H1 (cell line): ENCODE measurements at regions not wholly inside any gene's neighbourhood (a gene's known extent, or its start where the extent isn't known, plus 50 kb on each side); places are given as distances from the start of the nearest gene placed in this dataset.

ENCODE experiments used
- CTCF ChIA-PET: fragments of 300-600 bp; sonication (Branson Sonifier 250); formaldehyde crosslinking; loops from one replicate; lab custom pipeline; 2021; ENCODE audit not compliant: partially characterized antibody; lab: Charles Lee
- POLR2A ChIA-PET: fragments of 300-600 bp; sonication (Branson Sonifier 250); formaldehyde crosslinking; loops from one replicate; lab custom pipeline; 2021; ENCODE audit warnings: inconsistent platforms; ENCODE audit not compliant: partially characterized antibody; lab: Charles Lee
- DNase-seq, 2 experiments: peaks; one replicate each; pipeline versions ENCODE4 v3.0.0 to v3.0.0-alpha.2; 2010 to 2022; ENCODE audit warnings: low spot score in 2 of 2, low read depth in 1 of 2, mixed read lengths in 1 of 2
- FAIRE-seq: peaks from 2 replicates; lab custom pipeline; 2011; peaks lifted over from hg19 to GRCh38; lab: Jason Lieb, UNC
- H2AFZ ChIP-seq: 2 replicates; pipeline ENCODE4 v1.8.1; 2012; ENCODE audit warnings: low read length, inconsistent platforms
- H2AK5ac ChIP-seq: 2 replicates; pipeline ENCODE4 v1.6.1; 2013; ENCODE audit warnings: low read depth, low read length
- H2BK120ac ChIP-seq: replicated peaks from 2 replicates; pipeline ENCODE3; 2013; ENCODE audit warnings: low read depth, low read length, inconsistent platforms
- H2BK12ac ChIP-seq: 2 replicates; pipeline ENCODE4 v1.6.1; 2013; ENCODE audit warnings: low read depth, low read length
- H2BK15ac ChIP-seq: 2 replicates; pipeline ENCODE4 v1.6.1; 2013; ENCODE audit warnings: low read length
- H2BK20ac ChIP-seq: 2 replicates; pipeline ENCODE4 v1.6.1; 2013; ENCODE audit warnings: low read length
- H2BK5ac ChIP-seq: 2 replicates; pipeline ENCODE4 v1.6.1; 2013; ENCODE audit warnings: low read depth, low read length
- H3K14ac ChIP-seq: 2 replicates; pipeline ENCODE4 v1.6.1; 2013; ENCODE audit warnings: inconsistent platforms; ENCODE audit not compliant: insufficient read length
- H3K18ac ChIP-seq: 2 replicates; pipeline ENCODE4 v1.6.1; 2013; ENCODE audit warnings: low read length; ENCODE audit errors: extremely low read depth
- H3K23ac ChIP-seq: 2 replicates; pipeline ENCODE4 v1.6.1; 2013; ENCODE audit warnings: inconsistent platforms; ENCODE audit not compliant: insufficient read length
- H3K23me2 ChIP-seq: 2 replicates; pipeline ENCODE4 v1.6.1; 2013; ENCODE audit warnings: low read depth, low read length
- H3K27ac ChIP-seq: 2 replicates; pipeline ENCODE4 v1.6.1; 2011; ENCODE audit warnings: low read depth, low read length, inconsistent platforms
- H3K27me3 ChIP-seq, 4 experiments: replicated peaks in 1 of 4; 1 replicate in 1 of 4; 2 replicates in 3 of 4; pipeline versions ENCODE4 v1.6.1 to v1.8.1; 2011 to 2013; ENCODE audit warnings: low read length in 3 of 4, mild to moderate bottlenecking in 3 of 4, inconsistent platforms in 2 of 4, mixed read lengths in 2 of 4, moderate library complexity in 1 of 4; ENCODE audit not compliant: control insufficient read depth in 3 of 4, insufficient read depth in 3 of 4; ENCODE audit errors: extremely low read depth in 1 of 4
- H3K36me3 ChIP-seq, 4 experiments: 2 replicates each; pipeline versions ENCODE4 v1.6.1 to v1.8.1; 2011 to 2013; ENCODE audit warnings: mild to moderate bottlenecking in 4 of 4, low read length in 3 of 4, moderate library complexity in 2 of 4, control low read depth in 1 of 4, inconsistent platforms in 1 of 4; ENCODE audit not compliant: insufficient read depth in 4 of 4, control insufficient read depth in 2 of 4
- H3K4ac ChIP-seq: replicated peaks from 2 replicates; pipeline ENCODE3; 2013; ENCODE audit warnings: low read length, low read depth, mixed read lengths, inconsistent platforms; ENCODE audit not compliant: insufficient read length
- H3K4me1 ChIP-seq, 4 experiments: replicated peaks in 1 of 4; 1 replicate in 1 of 4; 2 replicates in 3 of 4; pipeline versions ENCODE4 v1.6.1 to v1.8.1; 2011 to 2013; ENCODE audit warnings: low read length in 3 of 4, inconsistent platforms in 2 of 4, mixed read lengths in 1 of 4; ENCODE audit not compliant: insufficient read depth in 4 of 4, control insufficient read depth in 3 of 4
- H3K4me2 ChIP-seq, 2 experiments: 2 replicates each; pipeline versions ENCODE4 v1.6.1 to v1.8.1; 2011 to 2013; ENCODE audit warnings: low read depth in 2 of 2, low read length in 2 of 2, control low read depth in 1 of 2, inconsistent platforms in 1 of 2, mild to moderate bottlenecking in 1 of 2; ENCODE audit not compliant: insufficient read depth in 1 of 2
- H3K4me3 ChIP-seq, 4 experiments: fragments of 200-600, 300-600 bp in 1 of 4; sonication (generic), shearing (Covaris generic), sonication (Bioruptor Twin) in 1 of 4; 2 replicates each; pipeline versions ENCODE4 v1.5.1 to v1.8.1; 2011 to 2016; ENCODE audit warnings: low read length in 4 of 4, low read depth in 3 of 4, control low read depth in 2 of 4, inconsistent platforms in 2 of 4, mild to moderate bottlenecking in 2 of 4, mixed read lengths in 1 of 4, moderate library complexity in 1 of 4; ENCODE audit not compliant: insufficient read depth in 2 of 4; ENCODE audit errors: extremely low read depth in 1 of 4
- H3K56ac ChIP-seq: replicated peaks from 2 replicates; pipeline ENCODE3; 2013; ENCODE audit warnings: low read depth, mild to moderate bottlenecking, mixed read lengths, low read length, inconsistent platforms; ENCODE audit not compliant: insufficient read length
- H3K79me1 ChIP-seq: 2 replicates; pipeline ENCODE4 v1.6.1; 2013; ENCODE audit warnings: low read depth, low read length, control low read depth
- H3K79me2 ChIP-seq, 2 experiments: 2 replicates each; pipeline versions ENCODE4 v1.6.1 to v1.8.1; 2012 to 2013; ENCODE audit warnings: low read length in 2 of 2, mild to moderate bottlenecking in 2 of 2, inconsistent platforms in 1 of 2; ENCODE audit not compliant: insufficient read depth in 2 of 2, control insufficient read depth in 1 of 2
- H3K9ac ChIP-seq, 4 experiments: replicated peaks in 1 of 4; 1 replicate in 1 of 4; 2 replicates in 3 of 4; pipeline versions ENCODE4 v1.6.1 to v1.8.1; 2011 to 2013; ENCODE audit warnings: low read depth in 3 of 4, low read length in 3 of 4, control low read depth in 2 of 4, mild to moderate bottlenecking in 2 of 4, moderate library complexity in 2 of 4, inconsistent platforms in 1 of 4; ENCODE audit errors: extremely low read depth in 1 of 4
- H3K9me3 ChIP-seq, 2 experiments: 2 replicates each; pipeline versions ENCODE4 v1.6.1 to v1.8.1; 2012 to 2013; ENCODE audit warnings: mild to moderate bottlenecking in 2 of 2, moderate library complexity in 2 of 2, control low read depth in 1 of 2, inconsistent platforms in 1 of 2, low read depth in 1 of 2, low read length in 1 of 2, mixed read lengths in 1 of 2; ENCODE audit not compliant: insufficient read depth in 2 of 2
- H4K20me1 ChIP-seq, 2 experiments: replicated peaks in 1 of 2; 2 replicates each; pipeline versions ENCODE3 to v1.8.1; 2011 to 2013; ENCODE audit warnings: inconsistent platforms in 2 of 2, low read length in 2 of 2, mild to moderate bottlenecking in 1 of 2; ENCODE audit not compliant: insufficient read depth in 2 of 2, control insufficient read depth in 1 of 2
- H4K5ac ChIP-seq: 2 replicates; pipeline ENCODE4 v1.6.1; 2013; ENCODE audit warnings: low read length, low read depth, mixed read lengths, inconsistent platforms; ENCODE audit not compliant: insufficient read length
- H4K8ac ChIP-seq: 2 replicates; pipeline ENCODE4 v1.8.0; 2013; ENCODE audit warnings: mild to moderate bottlenecking, moderate library complexity, low read length, inconsistent platforms; ENCODE audit not compliant: insufficient read depth; ENCODE audit errors: extremely low read depth
- H4K91ac ChIP-seq: replicated peaks from 2 replicates; pipeline ENCODE3; 2013; ENCODE audit warnings: low read length, mixed read lengths, inconsistent platforms; ENCODE audit not compliant: insufficient read length
- FOSL1 ChIP-seq: IDR thresholded peaks from 2 replicates; pipeline ENCODE4 v1.6.1; 2011; ENCODE audit warnings: mild to moderate bottlenecking, low read depth, low read length, moderate library complexity; ENCODE audit not compliant: insufficient read depth
- RAD21 ChIP-seq, 2 experiments: IDR thresholded peaks in 1 of 2; conservative IDR thresholded peaks in 1 of 2; 2 replicates each; pipeline ENCODE4 v1.6.1; 2011; ENCODE audit warnings: low read depth in 2 of 2, low read length in 2 of 2, improper control_type of control experiment in 1 of 2, inconsistent platforms in 1 of 2, mild to moderate bottlenecking in 1 of 2, moderate library complexity in 1 of 2
- SIN3A ChIP-seq, 2 experiments: IDR thresholded peaks in 1 of 2; conservative IDR thresholded peaks in 1 of 2; 2 replicates each; pipeline ENCODE4 v1.6.1; 2011 to 2012; ENCODE audit warnings: low read length in 2 of 2, improper control_type of control experiment in 1 of 2, low read depth in 1 of 2, mild to moderate bottlenecking in 1 of 2
- SIRT6 ChIP-seq: IDR thresholded peaks from one replicate; pipeline ENCODE4 v1.7.1; 2012; ENCODE audit warnings: low read length, inconsistent platforms
- WGBS, 2 experiments: shearing (Covaris generic) in 1 of 2; methylation state at CpG; one replicate each; pipeline versions ENCODE4 v1.1.6 to v1.1.7; 2013 to 2015; ENCODE audit warnings: low lambda C conversion rate in 2 of 2, mixed read lengths in 2 of 2, inconsistent platforms in 1 of 2, low coverage in 1 of 2, missing lambda C conversion rate in 1 of 2; ENCODE audit not compliant: insufficient replicate concordance in 2 of 2, insufficient coverage in 1 of 2, insufficient read length in 1 of 2; ENCODE audit errors: extremely low coverage in 1 of 2, missing lambda C conversion rate in 1 of 2; 5-methylcytosine and 5-hydroxymethylcytosine counted together

GRCh38 chr11:127528297-127528696 lies 527.7 kb upstream of the KIRREL3 start:
- Histone ChIP-seq H3K36me3 (no peaks in the 10 kb centered on the region), H3K9ac (no peak overlapping the region), H3K4ac (no peak overlapping the region), H3K4me1 (no peaks in the 10 kb centered on the region), H3K4me2 (no peak overlapping the region), H3K23me2 (no peaks in the 10 kb centered on the region), H2AFZ (no peak overlapping the region), H2BK15ac (no peak overlapping the region), H2BK5ac (no peak overlapping the region), H3K18ac (no peak overlapping the region), H4K5ac (no peak overlapping the region), H4K8ac (no peak overlapping the region), H2BK12ac (no peak overlapping the region), H3K23ac (no peak overlapping the region), H3K4me3 (no peak overlapping the region), H2BK120ac (no peak overlapping the region), H4K20me1 (no peaks in the 10 kb centered on the region), H4K91ac (no peak overlapping the region), H3K27ac (no peak overlapping the region), H3K14ac (no peak overlapping the region), H2AK5ac (no peak overlapping the region), H3K79me2 (no peaks in the 10 kb centered on the region), H3K9me3 (no peaks in the 10 kb centered on the region), H3K79me1 (no peaks in the 10 kb centered on the region), H2BK20ac (no peak overlapping the region), H3K56ac (no peak overlapping the region), H3K27me3 (no peaks in the 10 kb centered on the region)
- FAIRE-seq (no peak), DNase-seq (no peak)
- CTCF ChIA-PET: no interaction called here
- POLR2A ChIA-PET: no interaction called here
- 79% methylated on average over 3 of the region's 3 CpGs; no CpG with 5 or more reads in 1 of the 2 experiments for WGBS, 2 experiments
- TF ChIP-seq RAD21 (IDR thresholded peaks at IDR 0.05 in 1 of 2, conservative IDR thresholded peaks at IDR 0.05 in 1 of 2; ENCODE audit: low read depth in 2 of 2, low read length in 2 of 2) (no peak), FOSL1 (no peak), SIRT6 (no peak), SIN3A (conservative IDR thresholded peaks at IDR 0.05 in 1 of 2, IDR thresholded peaks at IDR 0.05 in 1 of 2; ENCODE audit: low read depth in 1 of 2, low read length in 2 of 2) (no peak)
